NCI-H2171 (cell line): ENCODE measurements at regions not wholly inside any gene's neighbourhood (a gene's known extent, or its start where the extent isn't known, plus 50 kb on each side); places are given as distances from the start of the nearest gene placed in this dataset.

Experiments used
- DNase-seq: peaks from one replicate; lab custom pipeline; 2025; lab: John Stamatoyannopoulos, UW

- no peak for DNase-seq
These were observed 317.7 kb downstream of the MATN1 start for GRCh38 chr1:30405631-30406212.

- no peak for DNase-seq
These were observed 318.3 kb downstream of the MATN1 start for GRCh38 chr1:30405081-30405480.

- no peak for DNase-seq
These were observed 319.0 kb downstream of the MATN1 start for GRCh38 chr1:30404341-30404740.

- DNase-seq = no peak
These were observed 319.7 kb downstream of the MATN1 start for GRCh38 chr1:30403726-30404125.

- DNase-seq = no peak
These were observed 320.2 kb downstream of the MATN1 start for GRCh38 chr1:30403061-30403645.

- DNase-seq = no peak
These were observed 321.4 kb downstream of the MATN1 start for GRCh38 chr1:30402031-30402430.

- no peak for DNase-seq
These were observed 322.9 kb downstream of the MATN1 start for GRCh38 chr1:30400507-30400906.

- no peak for DNase-seq
These were observed 324.4 kb downstream of the MATN1 start for GRCh38 chr1:30399026-30399425.

GRCh38 chr1:30397576-30397975, 325.8 kb downstream of the MATN1 start:
- DNase-seq = no peak

- no peak for DNase-seq
These were observed 327.8 kb downstream of the MATN1 start for GRCh38 chr1:30395631-30396030.

- no peak for DNase-seq
These were observed 335.0 kb downstream of the MATN1 start for GRCh38 chr1:30388386-30388785.

GRCh38 chr1:30386156-30386926, 337.0 kb downstream of the MATN1 start:
- DNase-seq = no peak

- no peak for DNase-seq
These were observed 338.0 kb downstream of the MATN1 start for GRCh38 chr1:30385246-30385995.

GRCh38 chr1:30384286-30385245, 338.8 kb downstream of the MATN1 start:
- no peak for DNase-seq

GRCh38 chr1:30383221-30383711, 340.1 kb downstream of the MATN1 start:
- DNase-seq = no peak

- DNase-seq = no peak
These were observed 340.9 kb downstream of the MATN1 start for GRCh38 chr1:30382496-30382895.

- DNase-seq = no peak
These were observed 341.6 kb downstream of the MATN1 start for GRCh38 chr1:30381671-30382365.

GRCh38 chr1:30381266-30381665, 342.1 kb downstream of the MATN1 start:
- DNase-seq = no peak

- no peak for DNase-seq
These were observed 342.8 kb downstream of the MATN1 start for GRCh38 chr1:30380625-30380984.

GRCh38 chr1:30379684-30380624, 343.4 kb downstream of the MATN1 start:
- DNase-seq = peak; percentile 85
